ENCODE measurements at regions not wholly inside any gene's neighbourhood (a gene's known extent, or its start where the extent isn't known, plus 50 kb on each side); places are given as distances from the start of the nearest gene placed in this dataset.

GRCh38 chr9:75333624-75334023, 245.3 kb downstream of the OSTF1 start:
- TF ChIP-seq EZH2 (IDR thresholded peaks at IDR 0.05; ENCODE audit: borderline replicate concordance, insufficient read depth, low read length, poor library complexity, severe bottlenecking) (no peak), TAF1 (IDR thresholded peaks at IDR 0.05; ENCODE audit: low read depth) (no peak), EP300 (conservative IDR thresholded peaks at IDR 0.05; ENCODE audit: poor library complexity, severe bottlenecking) (no peak), CTCF (IDR thresholded peaks at IDR 0.05; ENCODE audit: poor library complexity, severe bottlenecking) (peak; percentile 39), POLR2AphosphoS5 (IDR thresholded peaks at IDR 0.05) (no peak), RAD21 (conservative IDR thresholded peaks at IDR 0.05) (peak; percentile 46)
